GM19324 (cell line): ENCODE measurements at regions not wholly inside any gene's neighbourhood (a gene's known extent, or its start where the extent isn't known, plus 50 kb on each side); places are given as distances from the start of the nearest gene placed in this dataset.
"Not testable (repeated sequence)": the region's sequence is repeated elsewhere in the genome, so short reads cannot be mapped to it uniquely, and the experiment has no call there.

Experiments
- ATAC-seq: cut with Tn5 transposase; IDR thresholded peaks from one replicate; pipeline ENCODE4 v1.9.1; 2021; ENCODE audit warnings: mild to moderate bottlenecking, moderate library complexity; ENCODE audit not compliant: unreplicated experiment, low FRiP score

GRCh38 chr12:116687888-116688287, 50.0 kb downstream of the SPRING1 start:
- ATAC-seq = no peak

- no peak for ATAC-seq
Measured at GRCh38 chr12:116684891-116685290, 53.0 kb downstream of the SPRING1 start.

- ATAC-seq = no peak
Measured at GRCh38 chr12:116677202-116677661, 60.6 kb downstream of the SPRING1 start.

GRCh38 chr12:116675339-116676107, 62.3 kb downstream of the SPRING1 start:
- ATAC-seq = no peak

GRCh38 chr12:116674643-116675183, 63.2 kb downstream of the SPRING1 start:
- no peak for ATAC-seq

GRCh38 chr12:116673681-116674111, 64.2 kb downstream of the SPRING1 start:
- no peak for ATAC-seq

- ATAC-seq = peak; percentile 50
Measured at GRCh38 chr12:116672842-116673516, 64.9 kb downstream of the SPRING1 start.

GRCh38 chr12:116672010-116672409, 65.9 kb downstream of the SPRING1 start:
- ATAC-seq = no peak

GRCh38 chr12:116670859-116671258, 67.0 kb downstream of the SPRING1 start:
- ATAC-seq = no peak

GRCh38 chr12:116667752-116668151, 70.1 kb downstream of the SPRING1 start:
- no peak for ATAC-seq

GRCh38 chr12:116666829-116667228, 71.0 kb downstream of the SPRING1 start:
- ATAC-seq = not testable (repeated sequence)

- no peak for ATAC-seq
Measured at GRCh38 chr12:116666305-116666673, 71.6 kb downstream of the SPRING1 start.

- ATAC-seq = no peak
Measured at GRCh38 chr12:116665666-116666304, 72.1 kb downstream of the SPRING1 start.

- no peak for ATAC-seq
Measured at GRCh38 chr12:116664085-116664484, 73.8 kb downstream of the SPRING1 start.

- ATAC-seq = no peak
Measured at GRCh38 chr12:116662612-116663144, 75.2 kb downstream of the SPRING1 start.

- ATAC-seq = no peak
Measured at GRCh38 chr12:116661341-116661740, 76.5 kb downstream of the SPRING1 start.

GRCh38 chr12:116660740-116661139, 77.1 kb downstream of the SPRING1 start:
- not testable (repeated sequence) for ATAC-seq

- ATAC-seq = no peak
Measured at GRCh38 chr12:116659771-116660481, 77.9 kb downstream of the SPRING1 start.

- ATAC-seq = no peak
Measured at GRCh38 chr12:116657921-116658495, 79.9 kb downstream of the SPRING1 start.

- no peak for ATAC-seq
Measured at GRCh38 chr12:116656306-116656705, 81.6 kb downstream of the SPRING1 start.
